Astrocyte (in vitro differentiated cells and primary cell): ENCODE measurements at regions not wholly inside any gene's neighbourhood (a gene's known extent, or its start where the extent isn't known, plus 50 kb on each side); places are given as distances from the start of the nearest gene placed in this dataset.

ENCODE experiments used
- CTCF ChIP-seq: IDR thresholded peaks from 2 replicates; pipeline ENCODE4 v1.5.1; 2011; ENCODE audit warnings: low read depth, mild to moderate bottlenecking, inconsistent platforms, low read length, moderate library complexity; ENCODE audit not compliant: insufficient read depth
- EZH2 ChIP-seq: IDR thresholded peaks from 2 replicates; pipeline ENCODE4 v1.6.1; 2012; ENCODE audit warnings: mild to moderate bottlenecking, low read length, inconsistent platforms; ENCODE audit not compliant: insufficient read depth

GRCh38 chr12:103077108-103077773 lies 119.8 kb downstream of the ASCL1 start:
- TF ChIP-seq CTCF (no peak), EZH2 (no peak)
